ENCODE measurements at regions not wholly inside any gene's neighbourhood (a gene's known extent, or its start where the extent isn't known, plus 50 kb on each side); places are given as distances from the start of the nearest gene placed in this dataset.
A peak's percentile ranks its signal among the peaks of the same experiment; 100 is the strongest.

DNA sequence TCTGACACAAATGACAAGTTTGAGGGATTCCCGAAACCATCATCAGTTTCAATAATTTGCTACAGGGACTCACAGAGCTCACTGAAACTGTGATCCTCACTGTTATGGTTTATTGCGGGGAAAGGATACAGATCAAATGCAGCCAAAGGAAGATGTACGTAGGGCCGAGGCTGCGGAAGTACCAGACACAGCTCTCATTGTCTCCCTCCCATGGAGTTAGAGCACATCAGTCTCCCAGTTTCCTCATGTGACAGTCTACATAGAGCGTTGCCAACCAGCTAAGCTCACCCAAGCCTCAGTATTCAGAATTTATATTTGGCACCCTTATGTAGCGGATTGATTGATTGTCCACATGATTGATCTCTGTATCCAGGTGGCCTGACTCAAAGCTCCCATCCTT, 137.8 kb upstream of the TENM3 start:
- Histone ChIP-seq H3K36me3 (ENCODE audit: control insufficient read depth in 2 of 3, insufficient read depth in 3 of 3, low read length in 3 of 3) (no peaks in the 10 kb centered on the region), H3K27ac (ENCODE audit: low read depth in 2 of 2, low read length in 2 of 2) (no peak overlapping the region), H3K9ac (ENCODE audit: low read length in 3 of 3) (no peak overlapping the region), H3K4me3 (ENCODE audit: low read length in 3 of 3) (no peak overlapping the region), H3K27me3 (ENCODE audit: control insufficient read depth, insufficient read depth, low read length) (no peaks in the 10 kb centered on the region), H3K9me3 (ENCODE audit: control insufficient read depth in 2 of 3, insufficient read depth in 1 of 3, low read length in 3 of 3) (no peaks in the 10 kb centered on the region), H3K4me1 (ENCODE audit: control insufficient read depth in 2 of 3, insufficient read depth in 2 of 3, low read depth in 1 of 3, low read length in 3 of 3) (no peaks in the 10 kb centered on the region)
- DNase-seq, result no peak
- intact Hi-C loops (cut with DNase I), result no loop called here
- TF ChIP-seq, protein P1, sequence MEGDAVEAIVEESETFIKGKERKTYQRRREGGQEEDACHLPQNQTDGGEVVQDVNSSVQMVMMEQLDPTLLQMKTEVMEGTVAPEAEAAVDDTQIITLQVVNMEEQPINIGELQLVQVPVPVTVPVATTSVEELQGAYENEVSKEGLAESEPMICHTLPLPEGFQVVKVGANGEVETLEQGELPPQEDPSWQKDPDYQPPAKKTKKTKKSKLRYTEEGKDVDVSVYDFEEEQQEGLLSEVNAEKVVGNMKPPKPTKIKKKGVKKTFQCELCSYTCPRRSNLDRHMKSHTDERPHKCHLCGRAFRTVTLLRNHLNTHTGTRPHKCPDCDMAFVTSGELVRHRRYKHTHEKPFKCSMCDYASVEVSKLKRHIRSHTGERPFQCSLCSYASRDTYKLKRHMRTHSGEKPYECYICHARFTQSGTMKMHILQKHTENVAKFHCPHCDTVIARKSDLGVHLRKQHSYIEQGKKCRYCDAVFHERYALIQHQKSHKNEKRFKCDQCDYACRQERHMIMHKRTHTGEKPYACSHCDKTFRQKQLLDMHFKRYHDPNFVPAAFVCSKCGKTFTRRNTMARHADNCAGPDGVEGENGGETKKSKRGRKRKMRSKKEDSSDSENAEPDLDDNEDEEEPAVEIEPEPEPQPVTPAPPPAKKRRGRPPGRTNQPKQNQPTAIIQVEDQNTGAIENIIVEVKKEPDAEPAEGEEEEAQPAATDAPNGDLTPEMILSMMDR (IDR thresholded peaks at IDR 0.05; ENCODE audit: borderline replicate concordance, extremely low read depth, insufficient read depth), result no peak
- FAIRE-seq, result no peak

DNA sequence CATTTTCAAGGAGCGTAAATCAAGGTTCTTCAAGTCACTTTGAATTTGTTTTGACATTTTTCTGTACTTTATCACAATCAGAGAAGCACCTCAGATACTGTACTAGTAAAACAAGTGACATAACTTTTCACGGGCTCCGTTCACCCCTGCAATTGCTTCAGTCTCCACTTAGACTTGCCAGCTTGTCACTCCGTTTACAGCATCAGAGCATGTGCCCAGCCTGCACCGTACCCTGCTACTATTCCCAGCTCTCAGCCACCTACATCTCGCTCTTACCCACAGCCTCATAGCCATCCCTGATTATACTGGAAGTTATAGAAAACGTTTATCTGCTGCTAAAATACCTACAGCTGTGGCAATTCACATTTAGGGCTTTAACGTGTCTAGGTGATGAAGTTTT, 135.3 kb upstream of the TENM3 start:
- TF ChIP-seq, protein P1 (IDR thresholded peaks at IDR 0.05; ENCODE audit: borderline replicate concordance, extremely low read depth, insufficient read depth), result no peak
- H3K9ac ChIP-seq (ENCODE audit: low read length in 3 of 3), result no peak overlapping the region
- FAIRE-seq (no peak), DNase-seq (no peak)
- intact Hi-C loops (cut with DNase I), result no loop called here
- no peak overlapping the region for H3K4me3 ChIP-seq (ENCODE audit: low read length in 3 of 3)
- H3K27ac ChIP-seq (ENCODE audit: low read depth in 2 of 2, low read length in 2 of 2), result no peak overlapping the region
- no peaks in the 10 kb centered on the region for H3K27me3 ChIP-seq (ENCODE audit: control insufficient read depth, insufficient read depth, low read length)
- no peaks in the 10 kb centered on the region for H3K9me3 ChIP-seq (ENCODE audit: control insufficient read depth in 2 of 3, insufficient read depth in 1 of 3, low read length in 3 of 3)
- no peaks in the 10 kb centered on the region for H3K4me1 ChIP-seq (ENCODE audit: control insufficient read depth in 2 of 3, insufficient read depth in 2 of 3, low read depth in 1 of 3, low read length in 3 of 3)
- no peaks in the 10 kb centered on the region for H3K36me3 ChIP-seq (ENCODE audit: control insufficient read depth in 2 of 3, insufficient read depth in 3 of 3, low read length in 3 of 3)

DNA sequence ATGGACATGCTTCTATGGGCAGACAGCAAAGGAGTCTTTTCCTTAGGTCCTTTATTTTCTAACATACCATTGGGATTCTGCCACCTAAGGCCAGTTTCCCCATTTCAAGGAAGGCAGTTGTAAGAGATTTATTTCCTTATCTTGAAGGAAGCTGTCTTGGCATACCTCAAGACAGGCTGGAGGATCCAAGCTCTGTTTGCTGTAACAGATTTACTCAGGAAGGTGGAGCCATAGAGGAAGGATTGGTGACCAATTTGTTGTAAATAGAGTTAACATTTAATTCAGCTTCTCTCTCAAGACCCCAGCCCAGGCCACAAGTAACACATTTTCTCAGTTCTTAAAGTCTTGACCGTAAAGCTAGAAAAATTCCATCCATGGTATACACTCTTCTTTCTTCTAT, 131.6 kb upstream of the TENM3 start:
- TF ChIP-seq, protein P1 (IDR thresholded peaks at IDR 0.05; ENCODE audit: borderline replicate concordance, extremely low read depth, insufficient read depth), result no peak
- Histone ChIP-seq H3K27ac (ENCODE audit: low read depth in 2 of 2, low read length in 2 of 2) (no peak overlapping the region), H3K4me3 (ENCODE audit: low read length in 3 of 3) (no peak overlapping the region), H3K4me1 (ENCODE audit: control insufficient read depth in 2 of 3, insufficient read depth in 2 of 3, low read depth in 1 of 3, low read length in 3 of 3) (no peaks in the 10 kb centered on the region), H3K9ac (ENCODE audit: low read length in 3 of 3) (no peak overlapping the region), H3K36me3 (ENCODE audit: control insufficient read depth in 2 of 3, insufficient read depth in 3 of 3, low read length in 3 of 3) (no peaks in the 10 kb centered on the region), H3K9me3 (ENCODE audit: control insufficient read depth in 2 of 3, insufficient read depth in 1 of 3, low read length in 3 of 3) (no peaks in the 10 kb centered on the region), H3K27me3 (ENCODE audit: control insufficient read depth, insufficient read depth, low read length) (no peaks in the 10 kb centered on the region)
- FAIRE-seq, result no peak
- intact Hi-C loops (cut with DNase I), result no loop called here
- DNase-seq, result peak in 1 of 5 donors; percentile 48

DNA sequence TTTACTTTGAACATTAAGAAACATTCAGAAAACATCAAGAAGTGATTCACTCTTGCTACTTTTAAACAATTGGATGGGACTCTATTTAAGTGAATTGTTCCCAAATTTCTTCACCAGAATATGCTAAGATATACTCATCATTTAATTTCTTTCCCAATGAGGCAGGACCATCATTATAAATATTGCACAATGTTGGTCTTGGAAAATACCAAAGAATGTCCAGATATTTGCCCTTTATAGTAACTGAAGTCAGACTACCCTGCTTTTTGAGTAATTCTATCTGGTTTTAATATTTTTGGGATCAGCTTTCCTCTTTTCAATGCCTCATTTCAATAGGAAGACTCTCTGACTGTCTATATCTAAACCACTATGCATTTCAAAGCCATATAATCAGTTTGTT, 129.4 kb upstream of the TENM3 start:
- Histone ChIP-seq H3K9me3 (ENCODE audit: control insufficient read depth in 2 of 3, insufficient read depth in 1 of 3, low read length in 3 of 3) (peaks cover 0 to 1% (median 0%) of the 10 kb centered on the region in 3 donors), H3K9ac (ENCODE audit: low read length in 3 of 3) (no peak overlapping the region), H3K27ac (ENCODE audit: low read depth in 2 of 2, low read length in 2 of 2) (no peak overlapping the region), H3K4me3 (ENCODE audit: low read length in 3 of 3) (no peak overlapping the region), H3K36me3 (ENCODE audit: control insufficient read depth in 2 of 3, insufficient read depth in 3 of 3, low read length in 3 of 3) (no peaks in the 10 kb centered on the region), H3K27me3 (ENCODE audit: control insufficient read depth, insufficient read depth, low read length) (no peaks in the 10 kb centered on the region), H3K4me1 (ENCODE audit: control insufficient read depth in 2 of 3, insufficient read depth in 2 of 3, low read depth in 1 of 3, low read length in 3 of 3) (no peaks in the 10 kb centered on the region)
- TF ChIP-seq, protein P1 (IDR thresholded peaks at IDR 0.05; ENCODE audit: borderline replicate concordance, extremely low read depth, insufficient read depth), result no peak
- intact Hi-C loops (cut with DNase I), result no loop called here
- FAIRE-seq, result no peak
- no peak for DNase-seq

All from kidney (tissue), 13 donors.